Activated B cell treated with CpG ODN at 0.5 μM for 24 hours (primary cell): ENCODE measurements at regions not wholly inside any gene's neighbourhood (a gene's known extent, or its start where the extent isn't known, plus 50 kb on each side); places are given as distances from the start of the nearest gene placed in this dataset.

Source experiments
- ATAC-seq: fragments of 200-7000 bp; cut with Tn5 transposase; one replicate; pipeline ENCODE4 v1.10.0; 2021; ENCODE audit warnings: low read depth, mild to moderate bottlenecking, moderate library complexity
- CTCF ChIA-PET: fragments of 350-600 bp; sonication (Branson Sonifier 250); formaldehyde crosslinking; loops from one replicate; lab custom pipeline; 2021; ENCODE audit warnings: antibody characterized with exemption; lab: Charles Lee
- POLR2A ChIA-PET: fragments of 350-600 bp; sonication (Branson Sonifier 250); formaldehyde crosslinking; loops from one replicate; lab custom pipeline; 2021; ENCODE audit warnings: antibody characterized with exemption; lab: Charles Lee
- DNase-seq: peaks from one replicate; pipeline ENCODE4 v3.0.0; 2022
- H3K27ac Mint-ChIP-seq: one replicate; pipeline ENCODE4 v1.8.0; 2020; ENCODE audit warnings: mixed read lengths
- H3K27me3 Mint-ChIP-seq: one replicate; pipeline ENCODE4 v1.8.0; 2021; ENCODE audit warnings: mixed read lengths
- H3K36me3 Mint-ChIP-seq: one replicate; pipeline ENCODE4 v1.8.0; 2021; ENCODE audit warnings: low read depth, mixed read lengths
- H3K4me1 Mint-ChIP-seq: one replicate; pipeline ENCODE4 v1.8.0; 2021; ENCODE audit warnings: mixed read lengths
- H3K4me3 Mint-ChIP-seq: one replicate; pipeline ENCODE4 v1.8.0; 2020; ENCODE audit warnings: mild to moderate bottlenecking, mixed read lengths
- H3K9me3 Mint-ChIP-seq: one replicate; pipeline ENCODE4 v1.8.0; 2020; ENCODE audit warnings: mixed read lengths
- CTCF ChIP-seq: fragments of 200-600 bp; IDR thresholded peaks from one replicate; pipeline ENCODE4 v1.8.0; 2022; ENCODE audit warnings: antibody characterized with exemption, mild to moderate bottlenecking
- intact Hi-C: fragments of 100-400 bp; cut with micrococcal nuclease; formaldehyde crosslinking; loops from one replicate; pipeline ENCODE4 v1.15.1; 2024

- no peak for TF ChIP-seq CTCF
- Mint-ChIP-seq H3K27me3 (peaks cover 6% of the 10 kb centered on the region), H3K4me1 (no peaks in the 10 kb centered on the region), H3K9me3 (peaks cover 10% of the 10 kb centered on the region), H3K4me3 (no peak overlapping the region), H3K36me3 (no peaks in the 10 kb centered on the region), H3K27ac (no peak overlapping the region)
- DNase-seq (no peak), ATAC-seq (no peak)
- intact Hi-C loops, result no loop called here
- ChIA-PET POLR2A (no interaction called here), CTCF (no interaction called here)
Observed at GRCh38 chr1:29655945-29656850, 419.9 kb downstream of the PTPRU start.

- Mint-ChIP-seq H3K27ac (no peak overlapping the region), H3K27me3 (peaks cover 9% of the 10 kb centered on the region), H3K9me3 (peaks cover 8% of the 10 kb centered on the region), H3K4me3 (no peak overlapping the region), H3K4me1 (no peaks in the 10 kb centered on the region), H3K36me3 (no peaks in the 10 kb centered on the region)
- CTCF ChIA-PET, result no interaction called here
- intact Hi-C loops, result no loop called here
- POLR2A ChIA-PET, result no interaction called here
- DNase-seq, result no peak
- no peak for TF ChIP-seq CTCF
- ATAC-seq, result no peak
Observed at GRCh38 chr1:29655145-29655544, 418.8 kb downstream of the PTPRU start.

GRCh38 chr1:29653886-29654450 lies 417.6 kb downstream of the PTPRU start:
- H3K36me3 Mint-ChIP-seq, result no peaks in the 10 kb centered on the region
- intact Hi-C loops, result no loop called here
- ATAC-seq, result no peak
- H3K4me3 Mint-ChIP-seq, result no peak overlapping the region
- TF ChIP-seq CTCF, result no peak
- no peak for DNase-seq
- ChIA-PET CTCF (no interaction called here), POLR2A (no interaction called here)
- H3K4me1 Mint-ChIP-seq, result no peaks in the 10 kb centered on the region
- no peaks in the 10 kb centered on the region for H3K9me3 Mint-ChIP-seq
- no peak overlapping the region for H3K27ac Mint-ChIP-seq
- peaks cover 14% of the 10 kb centered on the region for H3K27me3 Mint-ChIP-seq

GRCh38 chr1:29653034-29653810 lies 416.9 kb downstream of the PTPRU start:
- Mint-ChIP-seq H3K27ac (no peak overlapping the region), H3K9me3 (no peaks in the 10 kb centered on the region), H3K27me3 (peaks cover 14% of the 10 kb centered on the region), H3K4me1 (no peaks in the 10 kb centered on the region), H3K4me3 (no peak overlapping the region), H3K36me3 (no peaks in the 10 kb centered on the region)
- POLR2A ChIA-PET, result no interaction called here
- DNase-seq (no peak), ATAC-seq (no peak)
- intact Hi-C loops, result no loop called here
- CTCF ChIA-PET, result no interaction called here
- TF ChIP-seq CTCF, result no peak
